K562 (cell line): ENCODE measurements at regions not wholly inside any gene's neighbourhood (a gene's known extent, or its start where the extent isn't known, plus 50 kb on each side); places are given as distances from the start of the nearest gene placed in this dataset.

Experiments used
- RAD21 ChIP-seq, 2 experiments: fragments of 250-450 bp in 1 of 2; fragments of 450-650 bp in 1 of 2; sonication (Bioruptor Pico) in 1 of 2; formaldehyde crosslinking in 1 of 2; IDR thresholded peaks in 1 of 2; conservative IDR thresholded peaks in 1 of 2; 2 replicates each; pipeline versions ENCODE4 v1.4.0 to v1.8.0; 2020 to 2022; ENCODE audit warnings: mild to moderate bottlenecking in 2 of 2, moderate library complexity in 1 of 2
- SMAD3 ChIP-seq: fragments of 450-650 bp; formaldehyde crosslinking; conservative IDR thresholded peaks from 2 replicates; pipeline ENCODE4 v1.4.0; 2020; ENCODE audit warnings: mild to moderate bottlenecking
- ZNF274 ChIP-seq: IDR thresholded peaks from 2 replicates; pipeline ENCODE4 v1.6.1; 2011; ENCODE audit warnings: low read depth, mild to moderate bottlenecking, low read length, moderate library complexity, borderline replicate concordance
- TF ChIP-seq, protein P1 (sequence below), 3 experiments: IDR thresholded peaks in 2 of 3; conservative IDR thresholded peaks in 1 of 3; 2 replicates each; pipeline ENCODE4 v1.5.1; 2011 to 2012; ENCODE audit warnings: low read length in 3 of 3, mild to moderate bottlenecking in 3 of 3, control low read depth in 2 of 3, improper control_type of control experiment in 1 of 3, inconsistent platforms in 1 of 3, low read depth in 1 of 3, mixed read lengths in 1 of 3, moderate library complexity in 1 of 3; ENCODE audit not compliant: insufficient read depth in 2 of 3
- TF ChIP-seq, protein P2 (sequence below), 2 experiments: IDR thresholded peaks in 1 of 2; conservative IDR thresholded peaks in 1 of 2; 2 replicates each; pipeline ENCODE4 v1.6.1; 2016; ENCODE audit warnings: low read depth in 2 of 2, mild to moderate bottlenecking in 1 of 2, missing compliant biosample characterization in 1 of 2, missing genetic modification characterization in 1 of 2, moderate library complexity in 1 of 2
- TF ChIP-seq, protein P3 (sequence below): sonication (generic); formaldehyde crosslinking; IDR thresholded peaks from 2 replicates; pipeline ENCODE4 v1.9.0; 2022; ENCODE audit warnings: mild to moderate bottlenecking, missing genetic modification reagents

DNA sequence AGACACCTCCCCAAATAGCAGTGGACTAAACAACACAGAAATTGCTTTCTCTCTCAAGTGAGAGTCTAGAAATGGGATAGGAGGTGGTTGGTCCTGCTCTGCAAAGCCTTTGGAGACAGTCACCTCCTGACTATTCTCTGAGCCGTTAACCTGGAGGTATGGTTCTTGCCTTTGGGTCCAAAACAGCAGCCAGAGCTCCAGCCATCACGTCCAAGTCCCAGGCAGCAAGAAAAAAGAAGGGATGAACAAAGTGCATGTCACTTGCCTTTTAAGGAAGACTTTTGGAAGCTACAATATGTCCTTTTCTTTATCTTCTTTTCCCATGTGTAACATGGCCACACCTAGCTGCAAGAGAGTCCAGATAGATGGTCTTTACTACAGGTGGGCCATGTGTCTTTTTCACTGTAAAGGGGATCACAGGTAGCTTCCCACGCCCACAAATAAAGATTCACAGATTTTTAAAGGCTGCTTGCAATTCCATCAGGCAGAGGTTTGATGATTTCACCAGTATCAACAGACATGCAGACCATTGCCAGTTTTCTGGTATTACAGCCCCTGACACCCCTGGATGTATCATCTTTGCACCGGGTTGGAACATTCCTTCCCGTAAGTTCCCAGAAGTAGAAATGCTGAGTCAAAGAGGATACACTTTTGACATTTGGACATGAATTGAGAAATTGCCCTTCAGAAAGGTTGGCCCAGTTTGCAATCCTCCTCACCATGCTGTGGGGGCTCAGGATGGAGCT is 66.0 kb downstream of the MYEOV start:
- TF ChIP-seq, protein P1, sequence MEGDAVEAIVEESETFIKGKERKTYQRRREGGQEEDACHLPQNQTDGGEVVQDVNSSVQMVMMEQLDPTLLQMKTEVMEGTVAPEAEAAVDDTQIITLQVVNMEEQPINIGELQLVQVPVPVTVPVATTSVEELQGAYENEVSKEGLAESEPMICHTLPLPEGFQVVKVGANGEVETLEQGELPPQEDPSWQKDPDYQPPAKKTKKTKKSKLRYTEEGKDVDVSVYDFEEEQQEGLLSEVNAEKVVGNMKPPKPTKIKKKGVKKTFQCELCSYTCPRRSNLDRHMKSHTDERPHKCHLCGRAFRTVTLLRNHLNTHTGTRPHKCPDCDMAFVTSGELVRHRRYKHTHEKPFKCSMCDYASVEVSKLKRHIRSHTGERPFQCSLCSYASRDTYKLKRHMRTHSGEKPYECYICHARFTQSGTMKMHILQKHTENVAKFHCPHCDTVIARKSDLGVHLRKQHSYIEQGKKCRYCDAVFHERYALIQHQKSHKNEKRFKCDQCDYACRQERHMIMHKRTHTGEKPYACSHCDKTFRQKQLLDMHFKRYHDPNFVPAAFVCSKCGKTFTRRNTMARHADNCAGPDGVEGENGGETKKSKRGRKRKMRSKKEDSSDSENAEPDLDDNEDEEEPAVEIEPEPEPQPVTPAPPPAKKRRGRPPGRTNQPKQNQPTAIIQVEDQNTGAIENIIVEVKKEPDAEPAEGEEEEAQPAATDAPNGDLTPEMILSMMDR (IDR thresholded peaks at IDR 0.05 in 2 of 3, conservative IDR thresholded peaks at IDR 0.05 in 1 of 3; ENCODE audit: insufficient read depth in 2 of 3, low read depth in 1 of 3, low read length in 3 of 3) = no peak
- TF ChIP-seq ZNF274 (no peak), SMAD3 (CRISPR knock-in tag) (no peak), RAD21 (CRISPR knock-in tag; conservative IDR thresholded peaks at IDR 0.05 in 1 of 2, IDR thresholded peaks at IDR 0.05 in 1 of 2) (no peak)
- TF ChIP-seq, protein P2, sequence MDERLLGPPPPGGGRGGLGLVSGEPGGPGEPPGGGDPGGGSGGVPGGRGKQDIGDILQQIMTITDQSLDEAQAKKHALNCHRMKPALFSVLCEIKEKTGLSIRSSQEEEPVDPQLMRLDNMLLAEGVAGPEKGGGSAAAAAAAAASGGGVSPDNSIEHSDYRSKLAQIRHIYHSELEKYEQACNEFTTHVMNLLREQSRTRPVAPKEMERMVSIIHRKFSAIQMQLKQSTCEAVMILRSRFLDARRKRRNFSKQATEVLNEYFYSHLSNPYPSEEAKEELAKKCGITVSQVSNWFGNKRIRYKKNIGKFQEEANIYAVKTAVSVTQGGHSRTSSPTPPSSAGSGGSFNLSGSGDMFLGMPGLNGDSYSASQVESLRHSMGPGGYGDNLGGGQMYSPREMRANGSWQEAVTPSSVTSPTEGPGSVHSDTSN (CRISPR knock-in tag; IDR thresholded peaks at IDR 0.05; ENCODE audit: low read depth) = no peak
- TF ChIP-seq, protein P2 (tag; conservative IDR thresholded peaks at IDR 0.05; ENCODE audit: low read depth) = no peak
- TF ChIP-seq, protein P3, sequence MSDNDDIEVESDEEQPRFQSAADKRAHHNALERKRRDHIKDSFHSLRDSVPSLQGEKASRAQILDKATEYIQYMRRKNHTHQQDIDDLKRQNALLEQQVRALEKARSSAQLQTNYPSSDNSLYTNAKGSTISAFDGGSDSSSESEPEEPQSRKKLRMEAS = no peak
